ENCODE measurements at regions not wholly inside any gene's neighbourhood (a gene's known extent, or its start where the extent isn't known, plus 50 kb on each side); places are given as distances from the start of the nearest gene placed in this dataset.

DNA sequence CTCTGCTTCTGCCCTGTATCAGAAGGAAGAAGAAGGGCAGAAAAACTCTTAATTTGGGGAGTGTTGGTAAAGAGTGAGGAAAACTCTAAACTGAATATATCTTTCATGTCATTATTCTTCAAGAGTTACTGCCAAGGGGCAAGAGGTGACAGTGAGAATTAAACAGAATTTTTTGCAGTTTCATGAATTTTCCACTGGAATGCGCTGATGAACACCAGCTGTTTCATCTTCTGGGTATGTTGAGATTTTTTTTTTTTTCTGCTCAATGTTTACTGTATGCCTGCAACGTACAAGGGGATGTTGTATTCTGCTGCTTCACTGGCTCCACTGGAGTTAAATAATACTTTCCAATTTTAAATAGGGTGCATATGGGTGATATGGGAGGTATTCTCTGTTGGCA lies 117.8 kb downstream of the FAM76B start:
- H3K4me1 ChIP-seq (ENCODE audit: insufficient read depth, low read length) = peaks cover 9% of the 10 kb centered on the region; the same call in 1 of the 2 replicates
- no peaks in the 10 kb centered on the region for H3K36me3 ChIP-seq (ENCODE audit: insufficient read depth, low read depth, low read length)
- H3K27me3 ChIP-seq (ENCODE audit: insufficient read depth, low read length) = no peaks in the 10 kb centered on the region
- no peak overlapping the region for H3K27ac ChIP-seq (ENCODE audit: low read length)
- H3K9ac ChIP-seq (ENCODE audit: low read depth, low read length) = no peak overlapping the region
- no peaks in the 10 kb centered on the region for H3K9me3 ChIP-seq (ENCODE audit: insufficient read depth, low read depth, low read length)
- H3K4me3 ChIP-seq (ENCODE audit: low read length) = no peak overlapping the region

GRCh38 chr11:95668131-95668530 lies 121.5 kb downstream of the FAM76B start:
- Histone ChIP-seq H3K27ac (ENCODE audit: low read length) (no peak overlapping the region), H3K9ac (ENCODE audit: low read depth, low read length) (no peak overlapping the region), H3K27me3 (ENCODE audit: insufficient read depth, low read length) (no peaks in the 10 kb centered on the region), H3K36me3 (ENCODE audit: insufficient read depth, low read depth, low read length) (no peaks in the 10 kb centered on the region), H3K9me3 (ENCODE audit: insufficient read depth, low read depth, low read length) (no peaks in the 10 kb centered on the region), H3K4me3 (ENCODE audit: low read length) (no peak overlapping the region), H3K4me1 (ENCODE audit: insufficient read depth, low read length) (no peaks in the 10 kb centered on the region)

- Histone ChIP-seq H3K4me3 (ENCODE audit: low read length) (no peak overlapping the region), H3K36me3 (ENCODE audit: insufficient read depth, low read depth, low read length) (no peaks in the 10 kb centered on the region), H3K9ac (ENCODE audit: low read depth, low read length) (no peak overlapping the region), H3K27ac (ENCODE audit: low read length) (no peak overlapping the region), H3K4me1 (ENCODE audit: insufficient read depth, low read length) (peaks cover 7% of the 10 kb centered on the region; the same call in 1 of the 2 replicates), H3K9me3 (ENCODE audit: insufficient read depth, low read depth, low read length) (no peaks in the 10 kb centered on the region), H3K27me3 (ENCODE audit: insufficient read depth, low read length) (no peaks in the 10 kb centered on the region)
These were observed 128.4 kb downstream of the FAM76B start for GRCh38 chr11:95661162-95661561.

DNA sequence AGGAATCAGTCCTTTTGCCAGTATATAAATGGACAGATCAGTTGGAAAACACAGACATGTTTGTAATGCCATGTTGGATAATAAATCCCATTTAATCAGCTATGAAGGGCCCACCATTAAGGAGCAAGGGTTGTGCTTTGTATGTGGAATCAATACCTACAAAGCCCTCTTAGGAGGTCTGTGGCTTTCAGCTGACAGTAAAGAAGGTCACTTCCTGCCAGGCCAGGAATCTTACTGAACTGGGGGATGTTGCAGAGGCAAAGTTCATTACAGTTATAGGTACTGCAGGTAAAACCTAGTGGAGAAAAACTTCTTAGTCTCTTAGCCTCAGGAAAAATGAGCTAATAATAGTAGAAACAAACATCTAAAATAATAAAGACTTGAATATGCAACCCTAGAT lies 129.5 kb downstream of the FAM76B start:
- H3K9ac ChIP-seq (ENCODE audit: low read depth, low read length) = no peak overlapping the region
- H3K36me3 ChIP-seq (ENCODE audit: insufficient read depth, low read depth, low read length) = no peaks in the 10 kb centered on the region
- no peaks in the 10 kb centered on the region for H3K9me3 ChIP-seq (ENCODE audit: insufficient read depth, low read depth, low read length)
- H3K27ac ChIP-seq (ENCODE audit: low read length) = no peak overlapping the region
- peaks cover 7% of the 10 kb centered on the region; the same call in 1 of the 2 replicates for H3K4me1 ChIP-seq (ENCODE audit: insufficient read depth, low read length)
- H3K4me3 ChIP-seq (ENCODE audit: low read length) = no peak overlapping the region
- no peaks in the 10 kb centered on the region for H3K27me3 ChIP-seq (ENCODE audit: insufficient read depth, low read length)

DNA sequence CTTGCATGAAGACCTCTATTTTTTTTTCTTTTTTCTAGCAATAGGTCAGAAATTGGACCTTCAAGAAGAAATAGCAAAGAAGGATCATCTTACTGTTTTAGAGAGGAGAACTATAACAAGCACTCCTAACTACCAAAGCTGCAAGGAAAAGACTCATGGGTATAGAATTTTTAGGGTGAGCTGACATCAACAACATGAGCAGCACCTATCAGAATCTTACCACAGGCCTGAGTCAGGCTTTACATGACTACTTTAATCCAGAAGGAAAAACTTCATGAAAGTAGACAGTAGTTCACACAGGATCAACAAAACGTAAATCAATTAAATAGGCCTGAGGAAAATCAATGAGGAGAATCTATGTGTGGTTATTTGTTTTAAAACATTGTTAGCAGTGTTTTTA lies 130.5 kb downstream of the FAM76B start:
- H3K9me3 ChIP-seq (ENCODE audit: insufficient read depth, low read depth, low read length) = no peaks in the 10 kb centered on the region
- H3K27me3 ChIP-seq (ENCODE audit: insufficient read depth, low read length) = no peaks in the 10 kb centered on the region
- no peak overlapping the region for H3K9ac ChIP-seq (ENCODE audit: low read depth, low read length)
- no peaks in the 10 kb centered on the region for H3K36me3 ChIP-seq (ENCODE audit: insufficient read depth, low read depth, low read length)
- H3K4me3 ChIP-seq (ENCODE audit: low read length) = no peak overlapping the region
- H3K27ac ChIP-seq (ENCODE audit: low read length) = no peak overlapping the region
- peaks cover 7% of the 10 kb centered on the region; the same call in 1 of the 2 replicates for H3K4me1 ChIP-seq (ENCODE audit: insufficient read depth, low read length)

DNA sequence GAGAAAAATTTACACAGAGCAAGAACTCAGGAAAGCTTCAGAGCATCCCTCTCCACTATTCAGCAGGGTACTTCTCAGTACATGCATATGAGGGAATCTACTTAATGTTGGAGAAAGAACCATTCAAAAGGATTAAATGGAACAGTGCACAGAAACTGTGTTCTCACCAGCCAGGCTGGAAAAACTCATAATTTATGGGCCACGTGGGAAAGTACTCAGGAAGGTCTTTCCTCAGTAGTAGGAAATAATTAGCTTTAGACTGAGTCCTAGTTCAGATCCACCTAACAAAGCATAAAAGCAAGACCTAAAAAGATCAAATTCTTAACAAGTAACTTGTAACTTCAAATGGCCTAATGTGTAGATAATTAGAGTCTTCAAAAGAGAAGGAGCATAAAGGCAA lies 134.0 kb downstream of the FAM76B start:
- no peak overlapping the region for H3K9ac ChIP-seq (ENCODE audit: low read depth, low read length)
- peaks cover 7% of the 10 kb centered on the region; the same call in 1 of the 2 replicates for H3K4me1 ChIP-seq (ENCODE audit: insufficient read depth, low read length)
- no peak overlapping the region for H3K4me3 ChIP-seq (ENCODE audit: low read length)
- no peaks in the 10 kb centered on the region for H3K36me3 ChIP-seq (ENCODE audit: insufficient read depth, low read depth, low read length)
- H3K27ac ChIP-seq (ENCODE audit: low read length) = no peak overlapping the region
- H3K27me3 ChIP-seq (ENCODE audit: insufficient read depth, low read length) = no peaks in the 10 kb centered on the region
- H3K9me3 ChIP-seq (ENCODE audit: insufficient read depth, low read depth, low read length) = no peaks in the 10 kb centered on the region

DNA sequence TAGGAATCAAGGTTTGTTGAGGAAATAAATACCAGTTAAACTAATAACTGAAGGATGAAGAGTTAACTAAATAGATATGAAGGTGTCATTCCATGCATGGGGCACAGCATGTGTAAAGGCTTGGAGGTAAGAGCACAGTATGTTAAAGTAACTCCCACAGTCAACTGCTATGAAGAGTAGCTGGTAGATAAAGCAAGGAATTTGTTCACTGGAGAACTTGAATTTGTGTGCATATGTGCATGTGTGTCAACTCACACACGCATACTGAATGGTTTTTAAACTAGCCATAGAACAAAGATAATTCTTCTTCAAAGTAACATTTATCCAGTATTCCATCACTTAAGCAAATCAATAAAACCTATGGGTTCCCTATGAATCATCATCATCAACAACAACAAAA lies 135.9 kb downstream of the FAM76B start:
- no peaks in the 10 kb centered on the region for H3K4me1 ChIP-seq (ENCODE audit: insufficient read depth, low read length)
- H3K4me3 ChIP-seq (ENCODE audit: low read length) = no peak overlapping the region
- no peaks in the 10 kb centered on the region for H3K36me3 ChIP-seq (ENCODE audit: insufficient read depth, low read depth, low read length)
- no peaks in the 10 kb centered on the region for H3K27me3 ChIP-seq (ENCODE audit: insufficient read depth, low read length)
- no peak overlapping the region for H3K27ac ChIP-seq (ENCODE audit: low read length)
- H3K9me3 ChIP-seq (ENCODE audit: insufficient read depth, low read depth, low read length) = no peaks in the 10 kb centered on the region
- H3K9ac ChIP-seq (ENCODE audit: low read depth, low read length) = no peak overlapping the region

DNA sequence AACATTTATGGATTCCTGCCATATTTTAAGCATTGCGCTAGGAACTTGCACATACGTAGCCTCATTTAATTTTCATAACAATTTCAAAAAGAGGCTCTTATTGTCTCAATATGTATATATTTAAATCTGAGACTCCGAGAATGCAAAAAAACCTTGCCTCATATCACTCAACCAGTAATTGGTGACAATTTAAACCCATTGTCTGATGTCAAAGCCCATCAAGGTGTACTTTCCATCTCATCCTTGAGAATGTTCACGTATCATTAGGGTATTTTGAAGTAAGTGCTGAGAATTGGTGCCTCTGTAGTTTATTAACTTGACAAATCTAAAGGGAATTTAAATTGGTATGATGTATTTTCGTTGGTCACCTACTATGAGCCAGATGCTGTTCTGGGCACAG lies 136.5 kb downstream of the FAM76B start:
- Histone ChIP-seq H3K27me3 (ENCODE audit: insufficient read depth, low read length) (no peaks in the 10 kb centered on the region), H3K9me3 (ENCODE audit: insufficient read depth, low read depth, low read length) (no peaks in the 10 kb centered on the region), H3K27ac (ENCODE audit: low read length) (no peak overlapping the region), H3K9ac (ENCODE audit: low read depth, low read length) (no peak overlapping the region), H3K4me3 (ENCODE audit: low read length) (no peak overlapping the region), H3K4me1 (ENCODE audit: insufficient read depth, low read length) (no peaks in the 10 kb centered on the region; the same call in 1 of the 2 replicates), H3K36me3 (ENCODE audit: insufficient read depth, low read depth, low read length) (no peaks in the 10 kb centered on the region)

- H3K4me1 ChIP-seq (ENCODE audit: insufficient read depth, low read length) = no peaks in the 10 kb centered on the region; the same call in 1 of the 2 replicates
- no peaks in the 10 kb centered on the region for H3K9me3 ChIP-seq (ENCODE audit: insufficient read depth, low read depth, low read length)
- H3K27ac ChIP-seq (ENCODE audit: low read length) = no peak overlapping the region
- no peak overlapping the region for H3K9ac ChIP-seq (ENCODE audit: low read depth, low read length)
- H3K36me3 ChIP-seq (ENCODE audit: insufficient read depth, low read depth, low read length) = no peaks in the 10 kb centered on the region
- no peaks in the 10 kb centered on the region for H3K27me3 ChIP-seq (ENCODE audit: insufficient read depth, low read length)
- H3K4me3 ChIP-seq (ENCODE audit: low read length) = no peak overlapping the region
These were observed 137.5 kb downstream of the FAM76B start for GRCh38 chr11:95652002-95652472.

GRCh38 chr11:95650276-95650675 lies 139.3 kb downstream of the FAM76B start:
- H3K27ac ChIP-seq (ENCODE audit: low read length) = no peak overlapping the region
- no peaks in the 10 kb centered on the region; the same call in 1 of the 2 replicates for H3K4me1 ChIP-seq (ENCODE audit: insufficient read depth, low read length)
- H3K36me3 ChIP-seq (ENCODE audit: insufficient read depth, low read depth, low read length) = no peaks in the 10 kb centered on the region
- no peak overlapping the region for H3K4me3 ChIP-seq (ENCODE audit: low read length)
- no peaks in the 10 kb centered on the region for H3K27me3 ChIP-seq (ENCODE audit: insufficient read depth, low read length)
- no peaks in the 10 kb centered on the region; the same call in 1 of the 2 replicates for H3K9me3 ChIP-seq (ENCODE audit: insufficient read depth, low read depth, low read length)
- H3K9ac ChIP-seq (ENCODE audit: low read depth, low read length) = no peak overlapping the region

DNA sequence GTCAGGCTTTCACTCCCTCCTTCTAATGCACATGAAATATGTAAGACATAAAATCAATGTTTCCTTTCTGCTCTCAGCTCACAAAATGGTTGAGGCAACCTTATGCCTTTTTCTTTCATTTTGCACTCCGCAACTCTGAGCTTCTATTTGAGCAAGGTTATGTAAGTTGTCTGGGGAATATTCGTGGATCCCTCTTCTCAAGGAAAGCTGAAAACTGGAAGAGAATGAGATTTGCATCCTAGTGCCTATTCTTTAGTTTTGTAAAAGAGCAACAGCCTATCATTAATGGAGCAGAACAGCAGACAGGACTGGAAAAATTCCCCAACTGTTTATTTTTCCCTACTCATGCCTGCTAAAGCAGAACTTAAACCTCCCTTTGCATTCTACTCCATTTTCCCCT lies 141.7 kb downstream of the FAM76B start:
- H3K27ac ChIP-seq (ENCODE audit: low read length) = no peak overlapping the region

DNA sequence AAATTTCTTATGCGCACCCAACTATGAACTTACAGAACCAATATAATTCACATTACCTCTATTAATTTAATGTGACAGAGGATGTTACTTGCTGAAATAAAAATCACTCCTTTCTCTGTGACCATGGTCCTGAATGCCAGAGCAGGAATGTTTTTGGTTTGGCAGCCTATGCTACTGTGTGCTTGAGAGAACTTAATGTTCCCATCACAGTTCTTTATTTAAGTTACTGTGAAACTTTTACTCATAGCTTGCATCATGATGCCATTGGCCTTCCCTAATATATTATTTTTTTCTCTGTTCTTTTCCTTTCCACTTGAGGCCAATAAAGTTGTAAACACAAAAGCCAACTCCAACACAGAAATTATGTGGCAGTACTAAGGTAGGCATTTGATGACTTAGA lies 142.2 kb downstream of the FAM76B start:
- H3K4me1 ChIP-seq (ENCODE audit: insufficient read depth, low read length) = no peaks in the 10 kb centered on the region; the same call in 1 of the 2 replicates
- H3K4me3 ChIP-seq (ENCODE audit: low read length) = no peak overlapping the region
- H3K9me3 ChIP-seq (ENCODE audit: insufficient read depth, low read depth, low read length) = no peaks in the 10 kb centered on the region; the same call in 1 of the 2 replicates
- H3K27me3 ChIP-seq (ENCODE audit: insufficient read depth, low read length) = no peaks in the 10 kb centered on the region
- no peaks in the 10 kb centered on the region for H3K36me3 ChIP-seq (ENCODE audit: insufficient read depth, low read depth, low read length)
- no peak overlapping the region for H3K27ac ChIP-seq (ENCODE audit: low read length)
- no peak overlapping the region for H3K9ac ChIP-seq (ENCODE audit: low read depth, low read length)

More for the DNA sequence above, 141.7 kb downstream of the FAM76B start:
- H3K4me3 ChIP-seq (ENCODE audit: low read length) = no peak overlapping the region
- no peaks in the 10 kb centered on the region for H3K36me3 ChIP-seq (ENCODE audit: insufficient read depth, low read depth, low read length)
- H3K27me3 ChIP-seq (ENCODE audit: insufficient read depth, low read length) = no peaks in the 10 kb centered on the region
- no peaks in the 10 kb centered on the region; the same call in 1 of the 2 replicates for H3K9me3 ChIP-seq (ENCODE audit: insufficient read depth, low read depth, low read length)
- H3K9ac ChIP-seq (ENCODE audit: low read depth, low read length) = no peak overlapping the region
- no peaks in the 10 kb centered on the region; the same call in 1 of the 2 replicates for H3K4me1 ChIP-seq (ENCODE audit: insufficient read depth, low read length)

All from iPS-20b (cell line).